Activated CD4-positive, alpha-beta memory T cell treated with anti-CD3 and anti-CD28 coated beads for 36 hours (primary cell): ENCODE measurements at regions not wholly inside any gene's neighbourhood (a gene's known extent, or its start where the extent isn't known, plus 50 kb on each side); places are given as distances from the start of the nearest gene placed in this dataset.

Experiments used
- CTCF ChIA-PET: fragments of 350-600 bp; sonication (Branson Sonifier 250); formaldehyde crosslinking; loops from one replicate; lab custom pipeline; 2021; ENCODE audit warnings: antibody characterized with exemption, inconsistent platforms; lab: Charles Lee
- POLR2A ChIA-PET: fragments of 350-600 bp; sonication (Branson Sonifier 250); formaldehyde crosslinking; loops from one replicate; lab custom pipeline; 2021; ENCODE audit warnings: antibody characterized with exemption; lab: Charles Lee
- DNase-seq: peaks from one replicate; pipeline ENCODE4 v3.0.0-alpha.2; 2020
- H3K27ac Mint-ChIP-seq: one replicate; pipeline ENCODE4 v1.8.0; 2021; ENCODE audit warnings: mixed read lengths
- H3K27me3 Mint-ChIP-seq: one replicate; pipeline ENCODE4 v1.8.0; 2021; ENCODE audit warnings: mixed read lengths
- H3K36me3 Mint-ChIP-seq: one replicate; pipeline ENCODE4 v1.8.0; 2021; ENCODE audit warnings: mixed read lengths
- H3K4me1 Mint-ChIP-seq: one replicate; pipeline ENCODE4 v1.8.0; 2021; ENCODE audit warnings: low read depth, mixed read lengths
- H3K4me3 Mint-ChIP-seq: one replicate; pipeline ENCODE4 v1.8.0; 2021; ENCODE audit warnings: mild to moderate bottlenecking, mixed read lengths
- H3K9me3 Mint-ChIP-seq: one replicate; pipeline ENCODE4 v1.8.0; 2021; ENCODE audit warnings: mixed read lengths
- intact Hi-C: fragments of 100-400 bp; cut with micrococcal nuclease; formaldehyde crosslinking; loops from one replicate; pipeline ENCODE4 v1.15.1; 2023

- H3K9me3 Mint-ChIP-seq = no peaks in the 10 kb centered on the region
- intact Hi-C loops = no loop called here
- CTCF ChIA-PET = no interaction called here
- DNase-seq = no peak
- no peaks in the 10 kb centered on the region for H3K27me3 Mint-ChIP-seq
- no peak overlapping the region for H3K4me3 Mint-ChIP-seq
- no peak overlapping the region for H3K27ac Mint-ChIP-seq
- POLR2A ChIA-PET = no interaction called here
- no peaks in the 10 kb centered on the region for H3K36me3 Mint-ChIP-seq
- no peaks in the 10 kb centered on the region for H3K4me1 Mint-ChIP-seq
Observed at GRCh38 chr3:194832346-194833104, 146.8 kb downstream of the FAM43A start.

GRCh38 chr3:194833114-194833910 is 147.6 kb downstream of the FAM43A start:
- Mint-ChIP-seq H3K4me3 (no peak overlapping the region), H3K4me1 (no peaks in the 10 kb centered on the region), H3K9me3 (no peaks in the 10 kb centered on the region), H3K36me3 (no peaks in the 10 kb centered on the region), H3K27me3 (no peaks in the 10 kb centered on the region), H3K27ac (no peak overlapping the region)
- ChIA-PET CTCF (no interaction called here), POLR2A (no interaction called here)
- intact Hi-C loops = no loop called here
- no peak for DNase-seq

DNA sequence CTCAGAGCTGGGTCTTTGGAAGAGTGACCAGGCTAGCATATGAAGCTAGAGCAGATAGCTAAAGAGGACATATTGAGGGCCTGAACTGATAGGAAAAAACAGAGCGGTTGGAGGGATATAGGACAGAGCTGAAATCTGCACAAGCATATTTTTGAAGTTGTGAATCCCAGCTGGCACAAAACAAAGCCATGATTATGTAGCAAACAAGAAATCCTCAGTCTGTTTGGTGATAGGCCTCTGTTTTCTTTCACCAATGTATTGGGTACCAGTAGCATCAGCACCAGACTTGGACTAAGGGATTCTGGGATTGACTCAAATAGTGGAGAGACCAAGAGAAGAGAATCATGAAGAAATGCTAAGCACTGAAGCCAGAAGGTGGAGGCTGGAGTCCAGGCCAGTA is 151.0 kb downstream of the FAM43A start:
- ChIA-PET CTCF (no interaction called here), POLR2A (no interaction called here)
- no peak overlapping the region for H3K27ac Mint-ChIP-seq

DNA sequence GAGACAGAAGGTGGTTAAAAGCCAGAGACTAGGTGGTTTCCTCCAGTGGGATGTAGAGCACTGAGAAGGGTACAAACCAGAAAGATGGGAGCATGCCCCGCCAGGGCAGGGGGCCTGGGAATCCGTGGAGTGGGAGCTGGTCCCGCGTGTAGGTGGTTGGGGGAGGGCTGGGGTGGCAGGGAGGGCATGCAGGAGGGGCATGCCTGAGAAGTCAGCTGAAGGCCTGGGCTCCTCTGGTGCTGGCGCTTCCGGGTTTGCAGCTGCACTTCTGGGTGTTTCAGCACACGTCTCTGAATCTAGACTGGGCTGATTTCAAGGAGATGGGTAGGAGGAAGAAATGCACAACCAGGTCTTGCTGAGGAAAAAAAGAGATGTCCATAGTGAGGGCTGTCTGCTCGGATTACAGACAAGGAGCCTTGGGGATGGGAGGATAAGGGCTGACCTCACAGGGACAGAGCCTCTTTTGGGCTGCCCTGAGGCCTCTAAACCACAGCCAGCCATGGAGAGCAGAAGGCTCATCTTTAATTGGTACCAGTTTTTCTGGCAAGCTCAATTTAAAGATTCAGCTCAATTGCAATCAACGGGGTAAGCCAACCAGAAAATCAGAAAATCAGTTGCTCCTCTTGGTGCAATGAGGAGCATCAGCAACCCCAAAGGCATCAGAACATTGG is 151.9 kb downstream of the FAM43A start:
- no peak for DNase-seq
- POLR2A ChIA-PET = no interaction called here
- CTCF ChIA-PET = no interaction called here
- intact Hi-C loops = no loop called here
- no peak overlapping the region for H3K27ac Mint-ChIP-seq
- no peaks in the 10 kb centered on the region for H3K9me3 Mint-ChIP-seq
- H3K27me3 Mint-ChIP-seq = no peaks in the 10 kb centered on the region
- no peak overlapping the region for H3K4me3 Mint-ChIP-seq
- H3K36me3 Mint-ChIP-seq = no peaks in the 10 kb centered on the region
- H3K4me1 Mint-ChIP-seq = no peaks in the 10 kb centered on the region

More for the DNA sequence above, 151.0 kb downstream of the FAM43A start:
- no peaks in the 10 kb centered on the region for H3K4me1 Mint-ChIP-seq
- H3K9me3 Mint-ChIP-seq = no peaks in the 10 kb centered on the region
- intact Hi-C loops = no loop called here
- no peaks in the 10 kb centered on the region for H3K36me3 Mint-ChIP-seq
- DNase-seq = no peak
- no peaks in the 10 kb centered on the region for H3K27me3 Mint-ChIP-seq
- no peak overlapping the region for H3K4me3 Mint-ChIP-seq

GRCh38 chr3:194838236-194838635 is 152.6 kb downstream of the FAM43A start:
- DNase-seq = no peak
- intact Hi-C loops = no loop called here
- no peaks in the 10 kb centered on the region for H3K36me3 Mint-ChIP-seq
- ChIA-PET CTCF (no interaction called here), POLR2A (no interaction called here)
- H3K9me3 Mint-ChIP-seq = no peaks in the 10 kb centered on the region
- no peak overlapping the region for H3K27ac Mint-ChIP-seq
- H3K4me1 Mint-ChIP-seq = no peaks in the 10 kb centered on the region
- no peaks in the 10 kb centered on the region for H3K27me3 Mint-ChIP-seq
- H3K4me3 Mint-ChIP-seq = no peak overlapping the region

- ChIA-PET CTCF (no interaction called here), POLR2A (no interaction called here)
Observed at GRCh38 chr3:194840661-194841514, 155.2 kb downstream of the FAM43A start.

DNA sequence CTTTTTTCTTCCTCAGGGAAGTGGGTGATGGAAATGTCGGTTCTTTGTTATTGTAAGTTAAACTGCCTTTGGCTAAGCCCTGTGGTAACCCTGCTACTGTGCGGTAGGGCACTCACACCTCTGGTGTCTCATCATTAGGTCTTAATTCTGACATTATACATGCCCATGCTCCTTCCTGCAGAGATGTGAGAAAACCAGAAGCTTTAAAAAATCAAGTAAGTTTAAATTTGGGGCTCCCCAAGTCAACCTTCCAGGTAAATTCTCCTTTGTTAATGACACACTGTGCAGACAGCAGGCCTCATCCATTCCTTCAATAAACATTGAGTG is 155.8 kb downstream of the FAM43A start:
- H3K27ac Mint-ChIP-seq = no peak overlapping the region
- CTCF ChIA-PET = no interaction called here
- no peak overlapping the region for H3K4me3 Mint-ChIP-seq
- POLR2A ChIA-PET = no interaction called here
- H3K9me3 Mint-ChIP-seq = no peaks in the 10 kb centered on the region
- DNase-seq = no peak
- H3K36me3 Mint-ChIP-seq = no peaks in the 10 kb centered on the region
- intact Hi-C loops = no loop called here
- no peaks in the 10 kb centered on the region for H3K27me3 Mint-ChIP-seq
- H3K4me1 Mint-ChIP-seq = no peaks in the 10 kb centered on the region

More at GRCh38 chr3:194840661-194841514, 155.2 kb downstream of the FAM43A start:
- Mint-ChIP-seq H3K4me3 (no peak overlapping the region), H3K36me3 (no peaks in the 10 kb centered on the region), H3K27ac (no peak overlapping the region), H3K9me3 (no peaks in the 10 kb centered on the region), H3K4me1 (no peaks in the 10 kb centered on the region), H3K27me3 (no peaks in the 10 kb centered on the region)
- intact Hi-C loops = no loop called here
- no peak for DNase-seq

- Mint-ChIP-seq H3K9me3 (no peaks in the 10 kb centered on the region), H3K4me1 (no peaks in the 10 kb centered on the region), H3K4me3 (no peak overlapping the region), H3K27me3 (no peaks in the 10 kb centered on the region), H3K27ac (no peak overlapping the region), H3K36me3 (no peaks in the 10 kb centered on the region)
- ChIA-PET POLR2A (no interaction called here), CTCF (no interaction called here)
- DNase-seq = no peak
- intact Hi-C loops = no loop called here
Observed at GRCh38 chr3:194843556-194843955, 157.9 kb downstream of the FAM43A start.

- Mint-ChIP-seq H3K4me3 (no peak overlapping the region), H3K36me3 (no peaks in the 10 kb centered on the region), H3K27me3 (no peaks in the 10 kb centered on the region), H3K9me3 (no peaks in the 10 kb centered on the region), H3K27ac (no peak overlapping the region), H3K4me1 (no peaks in the 10 kb centered on the region)
- no peak for DNase-seq
- POLR2A ChIA-PET = no interaction called here
- CTCF ChIA-PET = no interaction called here
- intact Hi-C loops = no loop called here
Observed at GRCh38 chr3:194844046-194844445, 158.4 kb downstream of the FAM43A start.

DNA sequence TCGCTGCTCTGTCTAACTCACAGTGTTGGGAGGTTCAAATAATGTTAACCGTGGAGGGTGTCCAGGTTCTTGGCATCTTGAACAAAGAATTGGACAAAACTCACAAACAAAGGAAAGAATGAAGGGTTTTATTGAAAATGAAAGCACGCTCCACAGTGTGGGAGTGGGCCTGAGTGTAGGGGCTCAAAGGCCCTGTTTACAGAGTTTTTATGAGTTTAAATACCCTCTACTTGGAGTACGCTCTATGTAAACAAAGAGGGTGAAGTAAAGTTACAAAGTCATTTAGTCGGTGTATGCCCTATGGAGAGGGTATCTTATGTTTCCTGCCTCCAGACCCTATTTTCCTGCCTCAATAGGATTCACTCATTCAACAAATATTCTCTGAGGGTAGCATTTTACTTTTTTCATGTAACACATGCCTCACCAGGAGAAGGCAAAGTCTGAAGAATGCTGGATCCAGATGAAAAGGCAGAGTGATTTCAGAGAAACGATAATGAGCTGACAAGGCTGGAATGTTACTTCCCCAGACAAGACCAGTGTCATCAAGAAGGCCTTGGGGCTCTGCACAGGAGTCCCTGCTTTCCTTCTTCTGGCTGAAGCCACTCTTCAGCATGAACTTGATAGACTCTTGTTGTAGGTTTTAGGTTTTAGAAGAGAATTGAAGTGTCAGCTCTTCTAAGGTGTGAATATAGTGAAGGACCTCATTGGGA is 163.6 kb downstream of the FAM43A start:
- no peak overlapping the region for H3K4me3 Mint-ChIP-seq
- ChIA-PET POLR2A (no interaction called here), CTCF (interaction anchor here (1.2 kb wide), 1 partner anchor 167 kb away, joined by 4 read pairs; no protein-coding TSS in a partner anchor)
- H3K36me3 Mint-ChIP-seq = no peaks in the 10 kb centered on the region
- intact Hi-C loops = no loop called here
- no peaks in the 10 kb centered on the region for H3K27me3 Mint-ChIP-seq
- no peak for DNase-seq
- H3K27ac Mint-ChIP-seq = no peak overlapping the region
- no peaks in the 10 kb centered on the region for H3K9me3 Mint-ChIP-seq
- no peaks in the 10 kb centered on the region for H3K4me1 Mint-ChIP-seq

DNA sequence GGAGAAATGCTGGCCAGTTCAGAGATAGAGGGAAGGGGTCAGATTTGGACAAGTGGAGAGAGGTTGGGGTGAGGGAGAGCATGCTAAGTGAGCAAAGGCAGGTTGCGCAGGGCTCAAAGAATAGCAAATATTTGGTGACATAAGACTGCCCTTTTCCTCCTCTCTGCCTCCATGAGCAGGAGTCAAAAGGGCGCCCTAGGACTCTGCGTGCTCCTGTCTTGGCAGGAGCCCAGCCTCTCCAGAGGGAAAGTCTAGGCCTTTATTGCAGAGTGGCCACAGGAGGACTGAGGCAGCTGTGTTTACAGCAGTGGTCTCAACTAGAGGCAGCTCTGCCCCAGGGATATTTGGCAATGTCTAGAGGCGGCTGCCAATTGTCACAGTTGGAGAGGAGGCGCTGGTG is 165.6 kb downstream of the FAM43A start:
- intact Hi-C loops = no loop called here
- Mint-ChIP-seq H3K36me3 (no peaks in the 10 kb centered on the region), H3K27ac (no peak overlapping the region), H3K9me3 (no peaks in the 10 kb centered on the region), H3K27me3 (no peaks in the 10 kb centered on the region), H3K4me1 (no peaks in the 10 kb centered on the region), H3K4me3 (no peak overlapping the region)
- CTCF ChIA-PET = no interaction called here
- no peak for DNase-seq
- POLR2A ChIA-PET = no interaction called here
